Upper lobe of right lung (tissue), 1 donor: ENCODE measurements at regions not wholly inside any gene's neighbourhood (a gene's known extent, or its start where the extent isn't known, plus 50 kb on each side); places are given as distances from the start of the nearest gene placed in this dataset.
A peak's percentile ranks its signal among the peaks of the same experiment; 100 is the strongest.

Experiments
- ATAC-seq: fragments of 200-7000 bp; cut with Tn5 transposase; one replicate; pipeline ENCODE4 v1.9.1; 2020; ENCODE audit warnings: mild to moderate bottlenecking, moderate library complexity
- DNase-seq: peaks from one replicate; pipeline ENCODE4 v3.0.0-alpha.2; 2020
- H3K27ac ChIP-seq: fragments of 200-600 bp; one replicate; pipeline ENCODE4 v1.8.0; 2022
- H3K27me3 ChIP-seq: fragments of 200-600 bp; one replicate; pipeline ENCODE4 v1.8.0; 2022; ENCODE audit warnings: mild to moderate bottlenecking
- H3K36me3 ChIP-seq: fragments of 200-600 bp; one replicate; pipeline ENCODE4 v1.8.0; 2022
- H3K4me1 ChIP-seq: fragments of 200-600 bp; one replicate; pipeline ENCODE4 v1.8.0; 2022
- H3K4me3 ChIP-seq: fragments of 200-600 bp; one replicate; pipeline ENCODE4 v1.8.0; 2022; ENCODE audit warnings: mild to moderate bottlenecking
- H3K9me3 ChIP-seq: fragments of 200-600 bp; one replicate; pipeline ENCODE4 v1.8.0; 2022
- intact Hi-C: fragments of 100-400 bp; cut with DNase I; formaldehyde crosslinking; loops from one replicate; pipeline ENCODE4 v1.11.0; 2022
- TF ChIP-seq, protein P1 (sequence below): fragments of 200-600 bp; IDR thresholded peaks from one replicate; pipeline ENCODE4 v1.8.0; 2022; ENCODE audit warnings: antibody characterized with exemption
- donor health status: DM: no; HTN: yes; CAD: no; lungs with severe emphysema.

DNA sequence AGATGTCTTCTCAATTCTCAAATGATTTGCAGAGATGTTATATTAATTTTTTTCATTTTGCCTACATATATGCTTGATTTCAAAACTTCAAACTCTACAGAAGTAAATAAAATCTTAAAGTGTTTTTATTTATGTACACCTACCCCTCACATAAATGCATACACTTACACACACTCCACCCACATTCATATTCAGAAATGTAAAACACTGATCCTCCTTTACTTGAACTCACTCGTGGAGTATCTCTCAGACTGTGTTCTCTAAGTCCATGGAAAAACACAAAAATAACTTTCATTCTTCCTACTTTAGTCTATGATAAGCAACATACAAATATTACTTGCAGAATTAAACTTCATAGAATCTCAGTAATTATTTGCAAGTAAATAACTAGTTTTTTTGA is 209.1 kb upstream of the RBMS1 start:
- TF ChIP-seq, protein P1, sequence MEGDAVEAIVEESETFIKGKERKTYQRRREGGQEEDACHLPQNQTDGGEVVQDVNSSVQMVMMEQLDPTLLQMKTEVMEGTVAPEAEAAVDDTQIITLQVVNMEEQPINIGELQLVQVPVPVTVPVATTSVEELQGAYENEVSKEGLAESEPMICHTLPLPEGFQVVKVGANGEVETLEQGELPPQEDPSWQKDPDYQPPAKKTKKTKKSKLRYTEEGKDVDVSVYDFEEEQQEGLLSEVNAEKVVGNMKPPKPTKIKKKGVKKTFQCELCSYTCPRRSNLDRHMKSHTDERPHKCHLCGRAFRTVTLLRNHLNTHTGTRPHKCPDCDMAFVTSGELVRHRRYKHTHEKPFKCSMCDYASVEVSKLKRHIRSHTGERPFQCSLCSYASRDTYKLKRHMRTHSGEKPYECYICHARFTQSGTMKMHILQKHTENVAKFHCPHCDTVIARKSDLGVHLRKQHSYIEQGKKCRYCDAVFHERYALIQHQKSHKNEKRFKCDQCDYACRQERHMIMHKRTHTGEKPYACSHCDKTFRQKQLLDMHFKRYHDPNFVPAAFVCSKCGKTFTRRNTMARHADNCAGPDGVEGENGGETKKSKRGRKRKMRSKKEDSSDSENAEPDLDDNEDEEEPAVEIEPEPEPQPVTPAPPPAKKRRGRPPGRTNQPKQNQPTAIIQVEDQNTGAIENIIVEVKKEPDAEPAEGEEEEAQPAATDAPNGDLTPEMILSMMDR, result no peak
- intact Hi-C loops, result no loop called here

DNA sequence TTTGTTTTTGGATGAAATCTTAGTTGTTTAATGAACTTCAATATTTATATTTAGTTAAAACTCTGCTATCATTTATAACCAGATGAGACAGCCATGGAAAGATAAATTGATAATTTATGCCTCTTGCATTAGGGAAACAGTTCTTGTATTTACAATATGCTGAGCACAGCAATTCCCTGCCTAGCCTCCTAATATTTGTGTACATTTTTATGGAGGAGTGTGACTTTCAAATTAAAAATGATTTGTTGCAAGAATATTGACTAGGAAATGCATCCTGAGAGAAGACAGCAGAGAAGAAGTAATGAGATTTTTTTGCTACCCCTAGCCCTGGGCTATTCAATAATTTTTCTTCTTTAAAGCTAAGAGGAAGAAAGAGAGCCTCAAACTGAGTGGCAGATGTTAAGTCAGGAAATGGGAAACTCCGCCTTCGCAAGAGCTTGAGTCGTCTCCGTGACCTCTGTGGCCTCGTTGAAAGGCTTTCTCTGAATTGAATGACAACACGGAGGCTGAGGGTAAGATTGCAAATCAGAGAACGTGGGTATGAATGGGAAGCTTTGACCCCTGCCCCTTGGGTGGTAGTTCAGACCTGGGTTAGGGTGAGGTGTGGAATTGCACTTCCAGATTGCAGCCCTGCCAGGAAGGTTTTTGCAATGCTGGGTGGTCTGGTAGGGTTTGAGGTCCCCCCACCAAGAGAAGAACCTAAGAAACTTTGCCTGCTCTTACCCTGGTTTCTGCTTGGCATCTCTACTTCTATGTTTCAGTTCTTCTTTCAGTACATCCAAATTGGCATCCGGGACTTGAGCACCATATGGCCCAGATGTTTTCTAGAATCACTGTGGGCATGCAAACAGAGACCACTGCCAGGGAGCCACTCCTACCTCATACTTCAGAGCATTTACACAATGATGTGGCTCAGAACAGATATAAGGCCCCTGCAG is 210.3 kb upstream of the RBMS1 start:
- ATAC-seq, result peak; percentile 81
- H3K9me3 ChIP-seq, result no peaks in the 10 kb centered on the region
- TF ChIP-seq, protein P1, result no peak
- intact Hi-C loops, result no loop called here
- H3K4me1 ChIP-seq, result peaks cover 7% of the 10 kb centered on the region
- DNase-seq, result no peak
- H3K4me3 ChIP-seq, result no peak overlapping the region
- H3K27me3 ChIP-seq, result no peaks in the 10 kb centered on the region
- H3K36me3 ChIP-seq, result no peaks in the 10 kb centered on the region
- H3K27ac ChIP-seq, result no peak overlapping the region

More for the DNA sequence above, 209.1 kb upstream of the RBMS1 start:
- DNase-seq (no peak), ATAC-seq (no peak)
- H3K9me3 ChIP-seq, result no peaks in the 10 kb centered on the region
- H3K4me1 ChIP-seq, result peaks cover 7% of the 10 kb centered on the region
- H3K27ac ChIP-seq, result no peak overlapping the region
- H3K4me3 ChIP-seq, result no peak overlapping the region
- H3K36me3 ChIP-seq, result no peaks in the 10 kb centered on the region
- H3K27me3 ChIP-seq, result no peaks in the 10 kb centered on the region

GRCh38 chr2:160715428-160715827 is 221.8 kb upstream of the RBMS1 start:
- ATAC-seq, result no peak
- Histone ChIP-seq H3K4me1 (no peaks in the 10 kb centered on the region), H3K9me3 (no peaks in the 10 kb centered on the region), H3K4me3 (no peak overlapping the region), H3K27me3 (no peaks in the 10 kb centered on the region), H3K27ac (no peak overlapping the region), H3K36me3 (no peaks in the 10 kb centered on the region)
- TF ChIP-seq, protein P1, result no peak
- intact Hi-C loops, result no loop called here
- DNase-seq, result no peak

DNA sequence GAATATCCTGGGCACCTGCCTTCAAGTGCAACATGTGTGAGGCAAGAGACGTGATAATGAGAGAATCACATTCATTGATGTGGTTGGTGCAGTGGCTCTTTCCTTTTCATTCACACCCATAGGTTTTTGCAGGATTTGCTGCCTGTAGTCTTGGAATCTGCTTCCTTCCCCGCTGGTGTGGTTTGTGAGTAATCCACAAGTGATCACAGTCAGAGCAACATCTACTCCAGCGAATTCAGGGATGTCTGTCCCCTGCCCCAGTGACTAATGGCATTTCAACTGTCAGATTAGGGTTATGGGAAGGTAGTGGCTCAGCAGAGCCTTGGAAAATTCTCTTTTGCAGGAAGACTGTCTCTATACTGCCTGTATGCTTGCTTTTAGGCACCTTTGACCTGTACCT is 225.5 kb upstream of the RBMS1 start:
- no peaks in the 10 kb centered on the region for H3K27me3 ChIP-seq
- no peak overlapping the region for H3K27ac ChIP-seq
- H3K9me3 ChIP-seq, result no peaks in the 10 kb centered on the region
- no peak overlapping the region for H3K4me3 ChIP-seq
- H3K4me1 ChIP-seq, result no peaks in the 10 kb centered on the region
- no peaks in the 10 kb centered on the region for H3K36me3 ChIP-seq
- no peak for ATAC-seq
- intact Hi-C loops, result no loop called here
- no peak for DNase-seq
- TF ChIP-seq, protein P1, result no peak

GRCh38 chr2:160720098-160720497 is 226.5 kb upstream of the RBMS1 start:
- DNase-seq, result no peak
- Histone ChIP-seq H3K4me3 (no peak overlapping the region), H3K9me3 (no peaks in the 10 kb centered on the region), H3K27ac (no peak overlapping the region), H3K4me1 (no peaks in the 10 kb centered on the region), H3K27me3 (no peaks in the 10 kb centered on the region), H3K36me3 (no peaks in the 10 kb centered on the region)
- intact Hi-C loops, result no loop called here
- no peak for ATAC-seq
- TF ChIP-seq, protein P1, result no peak
